NCI-H2081 treated with DMSO at 0.1 percent for 48 hours (cell line): ENCODE measurements at regions not wholly inside any gene's neighbourhood (a gene's known extent, or its start where the extent isn't known, plus 50 kb on each side); places are given as distances from the start of the nearest gene placed in this dataset.

Experiments used
- DNase-seq: peaks from one replicate; lab custom pipeline; 2025; lab: John Stamatoyannopoulos, UW

DNA sequence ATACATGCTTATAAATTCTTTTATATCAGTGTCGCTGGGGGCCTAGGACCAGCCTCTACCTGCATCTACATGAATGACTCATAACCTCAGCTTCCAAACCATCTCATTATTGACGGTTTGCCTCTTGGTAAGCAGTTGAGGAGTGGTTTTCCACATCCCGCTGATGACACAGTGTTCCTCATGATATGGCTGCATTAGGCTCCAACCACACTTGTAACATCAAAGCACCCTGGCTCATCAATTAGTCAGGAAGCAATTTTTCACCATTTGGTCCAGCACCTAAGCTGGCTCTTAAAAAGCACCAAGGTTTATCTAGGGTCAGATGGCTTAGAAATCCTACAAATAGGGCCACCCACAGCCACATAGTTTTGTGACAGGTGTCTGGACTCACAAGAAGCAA, 402.4 kb downstream of the ARHGEF28 start:
- no peak for DNase-seq

GRCh38 chr5:74027732-74028338, 401.8 kb downstream of the ARHGEF28 start:
- DNase-seq: no peak

DNA sequence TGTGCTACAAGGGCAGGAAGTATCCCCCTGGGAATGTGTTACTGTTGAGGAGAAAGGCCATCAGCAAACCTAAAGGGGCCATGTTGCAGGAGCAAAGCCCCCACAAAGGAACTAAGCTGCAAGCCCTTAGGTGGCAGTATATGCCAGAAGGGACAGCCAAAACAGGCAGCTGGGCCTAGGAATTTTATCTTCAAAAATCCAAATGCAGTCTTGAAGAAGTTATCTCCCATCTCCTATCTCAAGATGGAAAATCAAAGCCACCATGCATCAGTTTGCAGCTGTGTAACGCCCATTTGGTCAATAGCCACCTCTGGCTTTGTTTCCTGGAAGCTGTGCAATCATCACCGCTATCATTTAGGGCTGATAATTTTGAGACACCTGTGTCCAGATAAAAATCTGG, 400.3 kb downstream of the ARHGEF28 start:
- no peak for DNase-seq

DNA sequence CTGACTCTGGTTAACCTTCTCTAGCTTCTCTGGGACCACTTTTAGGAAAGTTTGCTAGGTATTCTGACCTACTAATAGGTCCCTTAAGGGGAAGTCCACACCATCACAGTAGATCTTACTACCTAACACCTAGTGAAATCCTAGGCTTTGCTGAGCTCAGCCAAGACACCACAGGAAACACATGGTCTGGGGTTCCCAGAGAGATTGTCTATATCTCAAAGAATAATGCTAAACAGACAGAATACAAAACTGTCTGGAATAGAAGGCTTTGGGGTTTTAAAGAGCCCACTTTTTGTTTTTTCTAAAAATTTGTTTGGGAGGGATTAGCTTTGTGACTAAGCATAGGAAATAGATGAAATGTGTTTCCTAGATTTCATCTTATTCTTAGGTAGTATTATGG, 395.1 kb downstream of the ARHGEF28 start:
- no peak for DNase-seq

GRCh38 chr5:74020503-74020902, 394.5 kb downstream of the ARHGEF28 start:
- no peak for DNase-seq

DNA sequence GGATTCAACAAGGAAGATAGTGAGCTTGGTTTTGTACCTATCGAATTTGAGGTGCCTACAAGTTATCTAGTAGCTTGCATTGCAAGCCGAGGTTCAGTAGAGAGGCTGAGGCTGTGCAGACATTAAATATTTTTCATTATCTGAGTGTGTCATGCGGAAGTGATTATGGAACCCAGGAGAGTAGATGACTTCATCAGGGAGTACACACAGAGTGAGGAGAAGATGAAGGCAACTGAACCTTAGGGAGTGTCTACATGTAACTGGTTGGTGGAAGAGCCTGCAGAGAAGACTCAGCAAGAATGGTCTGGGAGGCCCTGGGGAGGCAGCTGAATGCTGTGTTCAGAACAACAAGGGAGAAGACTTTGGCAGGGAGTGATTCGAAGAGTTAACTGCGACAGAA, 393.9 kb downstream of the ARHGEF28 start:
- DNase-seq: no peak

DNA sequence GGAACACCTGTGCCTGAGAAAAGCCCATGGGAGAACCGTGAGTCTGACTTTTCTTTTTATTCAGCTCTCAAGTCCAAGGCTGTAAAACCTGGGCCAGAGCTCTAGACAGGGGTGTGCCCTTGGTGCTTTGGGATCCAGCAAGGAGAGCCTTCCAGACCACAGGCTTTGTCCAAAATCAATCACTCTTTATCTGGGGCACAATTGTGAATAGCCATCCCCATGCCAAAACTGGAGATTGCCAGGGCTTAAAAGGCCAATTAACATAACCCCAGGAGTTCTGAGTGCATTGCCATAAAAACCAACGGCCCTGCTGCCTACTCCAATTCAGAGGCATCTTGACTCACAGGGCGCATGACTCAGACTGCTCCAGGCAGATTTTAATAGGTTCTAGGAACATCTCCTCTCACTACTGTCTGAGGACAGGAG, 391.8 kb downstream of the ARHGEF28 start:
- peak; percentile 43 for DNase-seq

GRCh38 chr5:74017112-74017511, 391.1 kb downstream of the ARHGEF28 start:
- no peak for DNase-seq

GRCh38 chr5:74016373-74016772, 390.4 kb downstream of the ARHGEF28 start:
- DNase-seq: no peak

DNA sequence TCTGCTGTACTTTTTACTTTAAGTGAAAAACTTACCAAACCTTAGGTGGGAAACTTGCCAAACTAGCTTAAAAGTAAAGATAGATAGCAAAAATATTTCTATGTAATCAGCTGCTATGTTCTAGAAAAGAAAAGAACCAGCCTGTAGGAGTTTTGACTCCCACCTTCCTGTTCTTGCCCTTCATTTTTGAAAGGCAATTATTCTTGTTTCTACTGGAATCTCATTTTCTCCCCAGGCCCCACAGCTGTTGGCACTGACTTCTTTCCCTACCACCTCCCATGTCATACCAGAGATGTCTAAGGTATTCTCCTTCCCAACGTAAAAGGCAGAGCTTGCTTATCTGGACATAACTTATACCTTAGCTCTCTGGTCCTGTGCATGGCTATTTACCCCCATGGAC, 389.7 kb downstream of the ARHGEF28 start:
- DNase-seq: no peak

DNA sequence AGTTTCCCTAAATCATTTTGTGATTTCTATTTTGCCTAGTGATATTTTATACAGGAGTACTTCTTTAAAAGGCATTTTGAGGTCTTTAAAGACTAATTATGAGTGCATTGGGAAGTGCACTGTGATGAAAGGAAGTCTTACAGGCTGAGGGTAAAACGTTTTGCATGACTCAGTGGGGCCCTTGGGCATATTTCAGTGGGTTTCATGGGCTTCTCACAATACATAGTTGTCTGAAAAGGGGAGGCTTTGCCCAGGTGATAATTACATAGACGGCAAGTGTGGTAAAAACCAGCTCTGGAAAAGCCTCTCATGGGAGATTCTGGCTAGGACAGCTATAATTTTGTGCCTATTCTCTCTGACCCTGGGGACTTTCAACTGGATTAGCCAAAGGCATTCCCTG, 387.2 kb downstream of the ARHGEF28 start:
- no peak for DNase-seq

GRCh38 chr5:74009502-74009901, 383.5 kb downstream of the ARHGEF28 start:
- DNase-seq: no peak

GRCh38 chr5:74007193-74007592, 381.2 kb downstream of the ARHGEF28 start:
- no peak for DNase-seq

DNA sequence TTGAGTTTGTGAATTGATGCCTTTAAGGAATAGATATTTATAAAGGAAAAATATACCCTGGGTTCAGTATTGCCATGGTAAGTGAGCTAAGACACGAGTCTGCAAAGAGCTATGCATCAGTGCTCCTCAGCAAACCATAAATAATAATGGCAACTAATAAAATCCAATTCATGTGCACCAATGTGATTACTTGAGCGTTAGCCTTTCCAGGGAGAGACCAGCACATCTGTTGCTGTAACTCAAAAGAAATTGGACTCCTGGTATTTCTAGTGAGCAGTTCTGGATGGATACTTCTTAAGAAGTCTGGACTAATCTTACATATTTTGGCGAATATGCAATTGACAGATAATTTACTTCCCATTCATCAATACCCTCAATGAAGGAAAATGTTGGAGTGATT, 373.3 kb downstream of the ARHGEF28 start:
- DNase-seq: no peak

- DNase-seq: peak; percentile 5
Observed at GRCh38 chr5:73998489-73998888, 372.5 kb downstream of the ARHGEF28 start.

- DNase-seq: no peak
Observed at GRCh38 chr5:73997960-73998359, 372.0 kb downstream of the ARHGEF28 start.

DNA sequence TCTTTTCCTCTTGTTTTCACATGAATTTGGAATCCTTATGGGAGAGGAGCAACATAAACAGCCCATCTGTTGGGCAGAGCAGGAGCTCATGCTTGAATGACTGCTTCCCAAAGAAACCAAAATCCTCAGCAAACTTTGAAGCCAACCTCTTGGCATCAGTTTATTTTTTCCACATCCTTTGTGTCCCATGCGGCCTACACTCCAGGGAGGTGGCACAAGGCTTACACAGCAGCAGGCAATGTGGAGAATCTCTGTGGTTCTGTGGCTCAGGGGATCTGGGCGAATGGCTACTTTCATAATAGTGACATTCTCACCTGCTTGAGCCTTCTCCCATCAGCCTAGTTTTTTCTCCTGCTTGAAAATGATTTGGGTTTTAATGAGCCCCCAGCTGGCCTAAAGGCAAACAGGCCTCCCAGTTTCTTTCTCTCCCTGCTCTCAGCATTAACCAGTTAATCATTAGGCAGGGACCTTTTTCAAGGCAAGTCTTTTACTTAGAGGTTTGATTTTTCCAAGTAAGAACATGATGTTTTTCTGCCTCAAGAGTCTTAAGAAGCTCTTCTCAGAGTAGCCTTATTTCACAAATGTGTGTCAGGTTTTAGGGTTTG, 370.3 kb downstream of the ARHGEF28 start:
- DNase-seq: no peak

DNA sequence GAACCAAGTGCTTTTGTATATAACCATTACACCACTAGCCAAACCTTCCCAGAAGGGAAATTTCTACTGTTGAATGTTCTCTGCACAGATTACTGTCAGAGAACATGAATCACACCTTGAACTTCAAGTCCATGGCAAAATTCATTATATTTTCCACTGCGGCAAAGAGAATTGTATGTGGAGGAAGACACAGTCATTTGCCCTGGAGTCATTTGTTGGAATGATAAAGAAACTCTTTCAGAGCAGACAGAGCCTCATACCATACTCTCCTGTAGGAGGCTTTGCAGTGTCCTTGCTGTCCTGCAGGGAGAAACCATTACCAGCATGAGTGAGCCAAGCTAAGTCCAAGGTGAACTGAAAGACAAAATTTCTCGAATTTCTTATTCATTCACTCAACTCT, 369.0 kb downstream of the ARHGEF28 start:
- no peak for DNase-seq
